DOHH2 (cell line): ENCODE measurements at regions not wholly inside any gene's neighbourhood (a gene's known extent, or its start where the extent isn't known, plus 50 kb on each side); places are given as distances from the start of the nearest gene placed in this dataset.

ENCODE experiments used
- EZH2phosphoT487 ChIP-seq: fragments of 200-600 bp; sonication (generic); IDR thresholded peaks from 2 replicates; pipeline ENCODE4 v1.6.1; 2017; ENCODE audit warnings: borderline replicate concordance, mild to moderate bottlenecking, antibody characterized with exemption, low read length, moderate library complexity, mixed read lengths
- TF ChIP-seq, protein P1 (sequence below): fragments of 200-600 bp; sonication (generic); IDR thresholded peaks from one replicate; pipeline ENCODE4 v1.5.1; 2014; ENCODE audit warnings: antibody characterized with exemption, mild to moderate bottlenecking, low read depth, low read length; ENCODE audit not compliant: poor library complexity, severe bottlenecking

DNA sequence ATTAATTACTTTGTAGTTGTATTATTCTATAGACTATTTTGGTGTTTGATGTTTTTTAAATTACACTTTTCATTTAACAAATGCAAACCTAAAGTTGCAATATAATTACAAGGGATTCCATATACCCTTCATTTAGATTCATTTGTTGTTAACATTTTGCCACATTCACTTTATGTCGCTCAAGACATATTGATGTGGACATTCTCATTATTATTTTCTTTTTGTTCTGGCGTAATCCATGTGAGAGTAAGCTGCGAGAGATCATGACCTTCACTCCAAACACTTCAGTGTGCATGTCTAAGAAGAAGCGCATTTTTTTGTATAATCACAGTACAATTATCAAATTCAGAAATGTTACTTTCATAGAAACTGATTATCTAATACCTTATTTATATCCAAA lies 280.6 kb downstream of the CALCRL start:
- TF ChIP-seq, protein P1, sequence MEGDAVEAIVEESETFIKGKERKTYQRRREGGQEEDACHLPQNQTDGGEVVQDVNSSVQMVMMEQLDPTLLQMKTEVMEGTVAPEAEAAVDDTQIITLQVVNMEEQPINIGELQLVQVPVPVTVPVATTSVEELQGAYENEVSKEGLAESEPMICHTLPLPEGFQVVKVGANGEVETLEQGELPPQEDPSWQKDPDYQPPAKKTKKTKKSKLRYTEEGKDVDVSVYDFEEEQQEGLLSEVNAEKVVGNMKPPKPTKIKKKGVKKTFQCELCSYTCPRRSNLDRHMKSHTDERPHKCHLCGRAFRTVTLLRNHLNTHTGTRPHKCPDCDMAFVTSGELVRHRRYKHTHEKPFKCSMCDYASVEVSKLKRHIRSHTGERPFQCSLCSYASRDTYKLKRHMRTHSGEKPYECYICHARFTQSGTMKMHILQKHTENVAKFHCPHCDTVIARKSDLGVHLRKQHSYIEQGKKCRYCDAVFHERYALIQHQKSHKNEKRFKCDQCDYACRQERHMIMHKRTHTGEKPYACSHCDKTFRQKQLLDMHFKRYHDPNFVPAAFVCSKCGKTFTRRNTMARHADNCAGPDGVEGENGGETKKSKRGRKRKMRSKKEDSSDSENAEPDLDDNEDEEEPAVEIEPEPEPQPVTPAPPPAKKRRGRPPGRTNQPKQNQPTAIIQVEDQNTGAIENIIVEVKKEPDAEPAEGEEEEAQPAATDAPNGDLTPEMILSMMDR, result no peak
- TF ChIP-seq EZH2phosphoT487, result no peak
